ENCODE measurements at regions not wholly inside any gene's neighbourhood (a gene's known extent, or its start where the extent isn't known, plus 50 kb on each side); places are given as distances from the start of the nearest gene placed in this dataset.
"Not testable (repeated sequence)": the region's sequence is repeated elsewhere in the genome, so short reads cannot be mapped to it uniquely, and the experiment has no call there.

- H3K36me3 ChIP-seq (ENCODE audit: control insufficient read depth, insufficient read depth, low read length) = no peaks in the 10 kb centered on the region
- H3K27ac ChIP-seq (ENCODE audit: low read depth, low read length) = no peak overlapping the region
- H3K27me3 ChIP-seq (ENCODE audit: control insufficient read depth, insufficient read depth, low read length) = no peaks in the 10 kb centered on the region
- no peak overlapping the region for H3K9ac ChIP-seq (ENCODE audit: low read depth, low read length)
- H3K9me3 ChIP-seq (ENCODE audit: control insufficient read depth, insufficient read depth, low read length) = no peaks in the 10 kb centered on the region
- H3K4me1 ChIP-seq (ENCODE audit: control insufficient read depth, insufficient read depth, low read length) = no peaks in the 10 kb centered on the region
- H3K4me3 ChIP-seq (ENCODE audit: low read depth, low read length) = no peak overlapping the region
Observed at GRCh38 chr2:138382672-138383071, 118.9 kb upstream of the SPOPL start.

GRCh38 chr2:138386191-138386590, 115.4 kb upstream of the SPOPL start:
- H3K27ac ChIP-seq (ENCODE audit: low read depth, low read length); H3K4me3 ChIP-seq (ENCODE audit: low read depth, low read length); H3K27me3 ChIP-seq (ENCODE audit: control insufficient read depth, insufficient read depth, low read length); H3K4me1 ChIP-seq (ENCODE audit: control insufficient read depth, insufficient read depth, low read length); H3K9me3 ChIP-seq (ENCODE audit: control insufficient read depth, insufficient read depth, low read length); H3K36me3 ChIP-seq (ENCODE audit: control insufficient read depth, insufficient read depth, low read length); H3K9ac ChIP-seq (ENCODE audit: low read depth, low read length): not testable (repeated sequence)

GRCh38 chr2:138389063-138389462, 112.5 kb upstream of the SPOPL start:
- Histone ChIP-seq H3K4me1 (ENCODE audit: control insufficient read depth, insufficient read depth, low read length) (no peaks in the 10 kb centered on the region), H3K9ac (ENCODE audit: low read depth, low read length) (no peak overlapping the region), H3K9me3 (ENCODE audit: control insufficient read depth, insufficient read depth, low read length) (no peaks in the 10 kb centered on the region), H3K36me3 (ENCODE audit: control insufficient read depth, insufficient read depth, low read length) (no peaks in the 10 kb centered on the region), H3K27ac (ENCODE audit: low read depth, low read length) (no peak overlapping the region), H3K4me3 (ENCODE audit: low read depth, low read length) (no peak overlapping the region), H3K27me3 (ENCODE audit: control insufficient read depth, insufficient read depth, low read length) (no peaks in the 10 kb centered on the region)

- no peaks in the 10 kb centered on the region for H3K27me3 ChIP-seq (ENCODE audit: control insufficient read depth, insufficient read depth, low read length)
- H3K9me3 ChIP-seq (ENCODE audit: control insufficient read depth, insufficient read depth, low read length) = no peaks in the 10 kb centered on the region
- H3K4me1 ChIP-seq (ENCODE audit: control insufficient read depth, insufficient read depth, low read length) = no peaks in the 10 kb centered on the region
- no peaks in the 10 kb centered on the region for H3K36me3 ChIP-seq (ENCODE audit: control insufficient read depth, insufficient read depth, low read length)
- H3K4me3 ChIP-seq (ENCODE audit: low read depth, low read length) = no peak overlapping the region
- H3K27ac ChIP-seq (ENCODE audit: low read depth, low read length) = no peak overlapping the region
- H3K9ac ChIP-seq (ENCODE audit: low read depth, low read length) = no peak overlapping the region
Observed at GRCh38 chr2:138390316-138390945, 111.1 kb upstream of the SPOPL start.

- Histone ChIP-seq H3K27ac (ENCODE audit: low read depth, low read length) (no peak overlapping the region), H3K27me3 (ENCODE audit: control insufficient read depth, insufficient read depth, low read length) (no peaks in the 10 kb centered on the region), H3K4me3 (ENCODE audit: low read depth, low read length) (no peak overlapping the region), H3K36me3 (ENCODE audit: control insufficient read depth, insufficient read depth, low read length) (no peaks in the 10 kb centered on the region), H3K4me1 (ENCODE audit: control insufficient read depth, insufficient read depth, low read length) (no peaks in the 10 kb centered on the region), H3K9me3 (ENCODE audit: control insufficient read depth, insufficient read depth, low read length) (no peaks in the 10 kb centered on the region), H3K9ac (ENCODE audit: low read depth, low read length) (no peak overlapping the region)
Observed at GRCh38 chr2:138391946-138392345, 109.6 kb upstream of the SPOPL start.

GRCh38 chr2:138395565-138396306, 105.8 kb upstream of the SPOPL start:
- Histone ChIP-seq H3K27ac (ENCODE audit: low read depth, low read length) (no peak overlapping the region), H3K9ac (ENCODE audit: low read depth, low read length) (no peak overlapping the region)

GRCh38 chr2:138396843-138397242, 104.7 kb upstream of the SPOPL start:
- H3K27me3 ChIP-seq (ENCODE audit: control insufficient read depth, insufficient read depth, low read length) = no peaks in the 10 kb centered on the region
- no peak overlapping the region for H3K9ac ChIP-seq (ENCODE audit: low read depth, low read length)
- H3K36me3 ChIP-seq (ENCODE audit: control insufficient read depth, insufficient read depth, low read length) = no peaks in the 10 kb centered on the region
- no peaks in the 10 kb centered on the region for H3K9me3 ChIP-seq (ENCODE audit: control insufficient read depth, insufficient read depth, low read length)
- H3K4me3 ChIP-seq (ENCODE audit: low read depth, low read length) = no peak overlapping the region
- no peak overlapping the region for H3K27ac ChIP-seq (ENCODE audit: low read depth, low read length)
- H3K4me1 ChIP-seq (ENCODE audit: control insufficient read depth, insufficient read depth, low read length) = no peaks in the 10 kb centered on the region

More at GRCh38 chr2:138395565-138396306, 105.8 kb upstream of the SPOPL start:
- Histone ChIP-seq H3K36me3 (ENCODE audit: control insufficient read depth, insufficient read depth, low read length) (no peaks in the 10 kb centered on the region), H3K9me3 (ENCODE audit: control insufficient read depth, insufficient read depth, low read length) (no peaks in the 10 kb centered on the region), H3K4me1 (ENCODE audit: control insufficient read depth, insufficient read depth, low read length) (no peaks in the 10 kb centered on the region), H3K27me3 (ENCODE audit: control insufficient read depth, insufficient read depth, low read length) (no peaks in the 10 kb centered on the region), H3K4me3 (ENCODE audit: low read depth, low read length) (no peak overlapping the region)

GRCh38 chr2:138403431-138403927, 98.1 kb upstream of the SPOPL start:
- H3K9me3 ChIP-seq (ENCODE audit: control insufficient read depth, insufficient read depth, low read length) = no peaks in the 10 kb centered on the region
- H3K27ac ChIP-seq (ENCODE audit: low read depth, low read length) = no peak overlapping the region
- H3K27me3 ChIP-seq (ENCODE audit: control insufficient read depth, insufficient read depth, low read length) = no peaks in the 10 kb centered on the region
- peaks cover 5% of the 10 kb centered on the region; the same call in 1 of the 2 replicates for H3K4me1 ChIP-seq (ENCODE audit: control insufficient read depth, insufficient read depth, low read length)
- no peak overlapping the region for H3K4me3 ChIP-seq (ENCODE audit: low read depth, low read length)
- no peak overlapping the region for H3K9ac ChIP-seq (ENCODE audit: low read depth, low read length)
- H3K36me3 ChIP-seq (ENCODE audit: control insufficient read depth, insufficient read depth, low read length) = no peaks in the 10 kb centered on the region

- Histone ChIP-seq H3K27ac (ENCODE audit: low read depth, low read length) (no peak overlapping the region), H3K9me3 (ENCODE audit: control insufficient read depth, insufficient read depth, low read length) (no peaks in the 10 kb centered on the region), H3K36me3 (ENCODE audit: control insufficient read depth, insufficient read depth, low read length) (no peaks in the 10 kb centered on the region), H3K4me1 (ENCODE audit: control insufficient read depth, insufficient read depth, low read length) (no peaks in the 10 kb centered on the region), H3K27me3 (ENCODE audit: control insufficient read depth, insufficient read depth, low read length) (no peaks in the 10 kb centered on the region), H3K4me3 (ENCODE audit: low read depth, low read length) (no peak overlapping the region), H3K9ac (ENCODE audit: low read depth, low read length) (no peak overlapping the region)
Observed at GRCh38 chr2:138414014-138414413, 87.6 kb upstream of the SPOPL start.

- no peak overlapping the region for H3K4me3 ChIP-seq (ENCODE audit: low read depth, low read length)
- H3K36me3 ChIP-seq (ENCODE audit: control insufficient read depth, insufficient read depth, low read length) = no peaks in the 10 kb centered on the region
- no peaks in the 10 kb centered on the region for H3K9me3 ChIP-seq (ENCODE audit: control insufficient read depth, insufficient read depth, low read length)
- H3K27me3 ChIP-seq (ENCODE audit: control insufficient read depth, insufficient read depth, low read length) = no peaks in the 10 kb centered on the region
- H3K4me1 ChIP-seq (ENCODE audit: control insufficient read depth, insufficient read depth, low read length) = no peaks in the 10 kb centered on the region
- H3K27ac ChIP-seq (ENCODE audit: low read depth, low read length) = no peak overlapping the region
- H3K9ac ChIP-seq (ENCODE audit: low read depth, low read length) = no peak overlapping the region
Observed at GRCh38 chr2:138415985-138416384, 85.6 kb upstream of the SPOPL start.

GRCh38 chr2:138418453-138418852, 83.1 kb upstream of the SPOPL start:
- H3K27ac ChIP-seq (ENCODE audit: low read depth, low read length) = no peak overlapping the region

More at GRCh38 chr2:138418453-138418852, 83.1 kb upstream of the SPOPL start:
- no peak overlapping the region for H3K9ac ChIP-seq (ENCODE audit: low read depth, low read length)
- peaks cover 10% of the 10 kb centered on the region for H3K4me1 ChIP-seq (ENCODE audit: control insufficient read depth, insufficient read depth, low read length)
- H3K4me3 ChIP-seq (ENCODE audit: low read depth, low read length) = no peak overlapping the region
- no peaks in the 10 kb centered on the region for H3K36me3 ChIP-seq (ENCODE audit: control insufficient read depth, insufficient read depth, low read length)
- no peaks in the 10 kb centered on the region for H3K27me3 ChIP-seq (ENCODE audit: control insufficient read depth, insufficient read depth, low read length)
- H3K9me3 ChIP-seq (ENCODE audit: control insufficient read depth, insufficient read depth, low read length) = no peaks in the 10 kb centered on the region

Measured in HUES48 (cell line).